ENCODE measurements at regions not wholly inside any gene's neighbourhood (a gene's known extent, or its start where the extent isn't known, plus 50 kb on each side); places are given as distances from the start of the nearest gene placed in this dataset.

DNA sequence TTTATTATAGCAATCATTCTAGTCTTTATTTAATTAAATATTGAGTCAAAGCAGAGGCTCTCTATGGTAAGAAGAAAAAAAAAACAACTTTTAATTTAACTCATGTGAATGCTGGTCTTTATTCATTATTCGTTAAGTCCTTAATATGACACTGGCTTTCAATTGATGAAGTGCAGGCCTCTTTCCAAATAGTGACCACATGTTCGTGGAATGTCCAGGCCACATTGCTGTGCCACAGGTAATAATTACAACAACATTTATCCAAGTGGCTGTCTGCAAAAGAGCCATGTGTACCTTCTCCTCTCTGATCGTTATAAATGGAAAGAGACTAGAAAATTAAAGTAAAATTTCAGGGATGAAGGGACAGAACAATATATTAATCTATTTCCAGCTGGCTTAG lies 220.1 kb upstream of the PABPC4L start:
- no peak for DNase-seq (ENCODE audit: low read depth in 3 of 3, low spot score in 2 of 3)

DNA sequence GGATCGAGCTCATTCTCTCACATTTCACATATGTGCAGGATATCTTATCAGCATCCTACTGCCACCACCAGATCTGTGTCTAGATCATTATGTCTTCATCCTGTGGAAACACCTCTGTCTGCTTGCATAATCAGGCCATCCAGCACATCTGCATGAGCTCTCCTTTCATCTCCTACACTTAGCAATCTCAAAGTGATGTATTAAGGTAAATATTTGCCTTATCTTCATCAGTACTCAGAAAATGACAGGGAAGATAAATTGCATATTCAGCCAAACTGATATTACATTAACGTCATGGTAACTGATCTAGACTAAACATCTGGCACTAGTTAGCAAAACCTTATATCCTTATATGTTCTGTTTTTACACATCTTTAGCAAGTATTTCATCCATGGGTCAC lies 207.3 kb upstream of the PABPC4L start:
- DNase-seq (ENCODE audit: low read depth in 3 of 3, low spot score in 2 of 3) = no peak

GRCh38 chr4:134401798-134402197 lies 200.2 kb upstream of the PABPC4L start:
- no peak for DNase-seq (ENCODE audit: low read depth in 3 of 3, low spot score in 2 of 3)

GRCh38 chr4:134393592-134393991 lies 192.0 kb upstream of the PABPC4L start:
- no peak for DNase-seq (ENCODE audit: low read depth in 3 of 3, low spot score in 2 of 3)

DNA sequence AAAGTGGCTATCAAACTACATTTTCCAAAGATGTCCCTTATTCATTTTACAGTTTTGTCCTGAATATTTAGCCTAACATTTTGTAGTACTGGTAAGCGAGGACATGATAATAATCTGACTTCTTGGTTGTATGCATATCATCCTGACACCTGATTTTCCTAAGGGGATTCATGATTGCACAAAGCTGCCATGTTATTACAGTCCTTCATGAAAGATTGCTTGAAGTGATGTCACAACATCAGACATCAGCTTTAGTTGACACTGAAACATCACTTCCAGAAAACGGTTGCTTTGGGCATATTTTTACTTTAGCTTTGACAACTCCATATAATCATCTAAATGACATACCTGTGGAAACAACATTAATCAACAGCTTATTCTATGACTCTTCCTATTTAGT lies 188.7 kb upstream of the PABPC4L start:
- DNase-seq (ENCODE audit: low read depth in 3 of 3, low spot score in 2 of 3) = no peak

- no peak for DNase-seq (ENCODE audit: low read depth in 3 of 3, low spot score in 2 of 3)
Measured at GRCh38 chr4:134388351-134388750, 186.8 kb upstream of the PABPC4L start.

GRCh38 chr4:134382478-134383227 lies 181.1 kb upstream of the PABPC4L start:
- no peak for DNase-seq (ENCODE audit: low read depth in 3 of 3, low spot score in 2 of 3)

DNA sequence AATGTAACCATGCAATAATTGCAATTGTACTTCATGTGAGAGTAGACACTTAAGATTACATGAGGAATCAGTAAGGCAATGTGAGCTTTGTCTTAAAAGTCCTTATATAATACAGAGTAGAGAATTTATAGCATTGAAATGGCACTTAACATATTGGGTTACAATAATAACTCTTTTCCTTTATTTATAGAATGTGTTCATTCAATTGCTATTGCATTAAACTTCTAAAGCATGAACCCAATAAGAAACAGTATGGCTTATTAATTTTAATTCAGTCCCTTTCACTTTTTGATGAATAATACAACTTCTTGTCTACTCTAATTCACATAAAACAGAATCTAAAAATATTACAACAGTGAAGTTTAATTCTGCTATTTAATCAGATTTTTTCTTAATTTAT lies 174.2 kb upstream of the PABPC4L start:
- no peak for DNase-seq (ENCODE audit: low read depth in 3 of 3, low spot score in 2 of 3)

DNA sequence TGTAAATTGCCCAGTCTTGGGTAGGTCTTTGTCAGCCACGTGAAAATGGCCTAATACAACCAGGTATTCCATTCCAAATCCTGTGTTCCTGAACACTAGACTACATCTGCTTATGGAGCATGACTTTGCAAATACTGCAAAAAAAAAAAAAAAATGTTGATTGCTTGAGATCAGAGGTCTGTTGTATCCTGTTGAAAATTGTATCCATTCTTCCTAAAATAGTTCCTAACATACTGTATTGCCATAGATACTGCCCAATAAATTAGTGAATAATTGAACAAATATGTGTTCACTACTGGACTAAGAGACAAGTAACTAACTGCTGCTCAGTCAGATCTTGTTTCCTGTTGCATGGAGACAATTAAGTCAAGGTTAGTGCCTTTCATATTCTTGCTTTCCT lies 164.3 kb upstream of the PABPC4L start:
- DNase-seq (ENCODE audit: low read depth in 3 of 3, low spot score in 2 of 3) = no peak

DNA sequence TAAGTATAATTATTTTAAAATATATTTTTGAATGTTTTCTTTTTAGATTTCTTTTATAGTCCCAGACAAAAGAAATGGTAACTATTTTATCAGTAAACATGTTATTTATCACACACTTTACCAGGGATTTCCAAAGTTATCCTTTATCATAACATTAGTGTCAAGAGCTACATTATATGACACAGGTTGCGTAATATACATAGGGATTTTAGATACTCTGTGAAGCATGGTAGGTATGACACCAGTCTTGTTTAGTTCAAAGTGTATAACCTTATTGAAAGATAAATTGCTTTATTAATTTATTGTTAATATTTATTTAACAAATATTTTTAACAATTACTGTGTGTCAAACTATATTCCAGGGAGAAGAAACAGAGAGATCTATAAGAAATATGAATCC lies 163.3 kb upstream of the PABPC4L start:
- DNase-seq (ENCODE audit: low read depth in 3 of 3, low spot score in 2 of 3) = no peak

GRCh38 chr4:134345244-134345643 lies 143.7 kb upstream of the PABPC4L start:
- no peak for DNase-seq (ENCODE audit: low read depth in 3 of 3, low spot score in 2 of 3)

- DNase-seq (ENCODE audit: low read depth in 3 of 3, low spot score in 2 of 3) = no peak
Measured at GRCh38 chr4:134343656-134344055, 142.1 kb upstream of the PABPC4L start.

DNA sequence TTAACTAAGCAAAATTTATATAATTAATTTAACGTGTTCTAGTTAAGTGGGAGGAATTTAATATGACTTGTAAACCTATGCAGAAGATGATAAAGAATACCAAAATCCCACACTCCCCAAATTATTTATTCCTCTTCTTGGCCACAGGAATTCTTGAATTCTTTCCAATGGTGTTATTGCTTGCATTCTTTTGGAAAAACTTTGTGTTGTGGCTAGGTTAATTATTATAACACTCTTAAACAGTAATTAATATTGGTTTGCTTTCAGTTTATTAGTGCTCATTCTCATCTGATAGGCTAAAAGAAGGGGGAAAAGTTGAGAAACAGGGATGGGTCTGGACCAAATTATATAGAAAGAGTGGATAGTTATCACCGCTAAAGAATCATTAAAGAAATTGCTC lies 141.5 kb upstream of the PABPC4L start:
- DNase-seq (ENCODE audit: low read depth in 3 of 3, low spot score in 2 of 3) = no peak

DNA sequence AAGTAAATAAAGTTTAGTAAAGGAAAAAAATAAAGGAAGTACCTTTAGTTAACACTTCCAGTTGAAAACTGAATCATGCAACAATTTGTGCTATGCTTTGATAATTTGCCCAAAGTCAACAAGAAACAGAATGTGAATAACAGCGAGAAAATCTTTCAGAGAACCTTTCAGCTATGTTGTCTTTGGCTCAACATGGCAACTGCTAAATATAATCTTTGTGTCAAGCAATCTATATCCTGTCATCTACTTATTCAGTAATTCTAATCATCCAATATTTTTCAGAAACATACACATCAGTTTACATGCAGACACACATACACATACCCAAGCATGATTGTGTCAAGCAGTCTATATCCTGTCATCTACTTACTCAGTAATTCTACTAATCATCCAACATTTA lies 136.0 kb upstream of the PABPC4L start:
- no peak for DNase-seq (ENCODE audit: low read depth in 3 of 3, low spot score in 2 of 3)

DNA sequence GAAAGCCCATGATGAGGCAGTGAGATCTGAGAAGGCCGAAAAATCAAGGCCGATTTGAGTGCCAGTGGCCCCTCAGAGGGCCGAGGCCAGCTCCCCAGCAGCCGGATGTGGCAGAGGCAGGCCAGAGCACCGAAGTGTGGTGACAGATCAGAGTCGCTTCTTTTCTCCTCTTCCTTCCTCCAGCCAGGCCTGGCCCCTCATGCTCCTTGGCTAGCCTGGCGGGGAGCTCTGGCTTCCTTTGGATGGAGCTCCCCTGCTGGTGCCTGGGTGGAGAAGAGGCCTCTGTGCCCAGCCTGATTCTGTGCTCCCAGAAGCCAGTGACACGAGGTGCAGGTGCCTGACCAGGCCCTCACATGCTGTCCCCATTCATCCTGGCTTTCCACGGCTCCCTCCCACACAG lies 127.2 kb upstream of the PABPC4L start:
- no peak for DNase-seq (ENCODE audit: low read depth in 3 of 3, low spot score in 2 of 3)

DNA sequence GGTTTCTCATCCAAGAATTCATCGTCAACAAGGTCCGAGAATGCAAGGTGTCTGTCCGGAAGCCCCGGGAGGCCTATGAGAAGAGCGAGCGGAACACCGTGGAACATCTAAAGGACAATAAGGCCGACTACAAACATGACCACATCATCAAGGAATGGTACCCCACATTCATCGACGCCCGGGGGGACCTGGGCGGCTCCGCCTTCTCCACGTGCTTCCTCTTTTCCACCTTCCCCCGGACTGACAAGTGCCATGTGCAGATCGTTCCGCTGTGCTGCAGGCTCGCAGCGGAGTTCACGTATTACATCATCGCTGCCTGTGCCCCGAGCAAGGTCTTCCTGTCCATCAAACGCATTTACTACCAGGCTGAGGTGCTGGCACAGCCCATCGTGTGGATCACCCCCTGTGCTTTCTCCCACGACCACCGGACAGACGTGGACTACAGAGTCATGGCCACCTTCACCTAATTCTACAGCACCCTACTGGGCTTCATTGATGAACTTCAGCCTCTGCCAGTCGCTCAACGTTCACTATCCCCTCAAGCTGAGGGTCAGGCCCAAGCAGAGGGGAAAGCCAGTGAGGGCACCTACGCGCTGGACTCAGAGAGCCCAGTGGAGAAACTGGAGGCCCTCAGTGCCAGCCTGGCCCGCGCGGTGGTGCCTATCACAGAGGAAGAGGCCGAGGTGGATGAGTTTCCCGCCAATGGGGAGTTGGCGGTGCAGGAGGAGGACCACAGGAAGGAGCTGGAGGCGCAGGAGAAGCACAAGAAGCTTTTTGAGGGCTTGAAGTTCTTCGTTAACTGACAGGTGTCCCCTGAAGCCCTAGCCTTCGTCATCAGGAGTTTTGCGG lies 125.9 kb upstream of the PABPC4L start:
- DNase-seq (ENCODE audit: low read depth in 3 of 3, low spot score in 2 of 3) = no peak

DNA sequence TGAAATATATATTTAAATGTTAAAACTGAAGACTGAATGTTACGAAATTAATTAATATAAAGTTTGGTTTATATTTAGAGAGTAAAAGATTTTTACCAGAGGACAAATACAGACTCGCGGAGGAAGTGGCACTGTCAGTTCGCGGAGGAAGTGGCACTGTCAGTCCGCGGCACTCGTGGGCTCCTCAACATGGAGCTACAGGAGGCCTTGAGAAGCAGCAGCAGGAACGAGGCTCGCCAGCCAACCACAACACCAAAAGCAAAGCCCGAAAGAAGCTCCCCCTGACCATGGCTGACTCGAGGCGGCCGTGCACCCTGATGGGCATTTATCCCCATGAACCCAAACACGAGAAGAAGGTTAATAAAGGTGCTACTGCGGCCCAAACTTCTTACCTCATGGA lies 125.3 kb upstream of the PABPC4L start:
- no peak for DNase-seq (ENCODE audit: low read depth in 3 of 3, low spot score in 2 of 3)

DNA sequence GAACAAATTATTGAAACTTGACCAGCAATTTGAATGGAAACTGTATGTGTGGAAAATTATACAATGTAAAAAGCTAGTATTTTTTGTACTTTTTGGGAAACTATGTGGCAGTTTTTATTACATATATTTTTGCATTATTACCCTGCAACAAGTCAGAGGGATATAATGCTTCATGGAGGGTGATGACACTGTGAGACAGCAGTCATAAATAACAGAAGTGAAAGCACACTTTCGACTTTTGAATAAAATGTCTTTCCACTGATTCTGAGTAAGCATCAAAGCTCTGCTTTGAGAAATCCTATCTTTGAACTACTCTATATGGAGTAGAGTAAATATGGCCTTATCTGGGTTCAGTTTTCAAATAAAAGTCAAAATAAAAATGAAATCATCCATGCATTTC lies 122.6 kb upstream of the PABPC4L start:
- DNase-seq (ENCODE audit: low read depth in 3 of 3, low spot score in 2 of 3) = no peak

DNA sequence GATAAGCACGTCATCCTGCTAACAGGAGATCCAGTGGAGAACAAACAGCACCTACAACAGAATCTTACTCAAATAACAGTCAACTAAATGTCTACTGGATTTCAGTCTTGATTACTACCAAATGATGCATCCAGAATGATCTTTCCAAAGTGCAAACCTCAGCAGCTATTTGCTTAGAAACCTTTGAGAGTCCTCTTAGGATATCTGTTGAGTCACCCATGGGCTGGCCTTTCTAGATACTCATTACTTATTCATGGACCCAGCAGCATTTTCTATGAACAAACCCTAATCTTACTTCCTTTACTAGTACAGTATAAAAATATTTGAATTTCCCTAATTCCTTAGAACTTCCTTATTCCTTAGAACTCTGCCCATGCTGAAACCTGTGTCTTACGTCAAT lies 118.5 kb upstream of the PABPC4L start:
- DNase-seq (ENCODE audit: low read depth in 3 of 3, low spot score in 2 of 3) = no peak

- no peak for DNase-seq (ENCODE audit: low read depth in 3 of 3, low spot score in 2 of 3)
Measured at GRCh38 chr4:134313591-134313990, 112.0 kb upstream of the PABPC4L start.

DNA sequence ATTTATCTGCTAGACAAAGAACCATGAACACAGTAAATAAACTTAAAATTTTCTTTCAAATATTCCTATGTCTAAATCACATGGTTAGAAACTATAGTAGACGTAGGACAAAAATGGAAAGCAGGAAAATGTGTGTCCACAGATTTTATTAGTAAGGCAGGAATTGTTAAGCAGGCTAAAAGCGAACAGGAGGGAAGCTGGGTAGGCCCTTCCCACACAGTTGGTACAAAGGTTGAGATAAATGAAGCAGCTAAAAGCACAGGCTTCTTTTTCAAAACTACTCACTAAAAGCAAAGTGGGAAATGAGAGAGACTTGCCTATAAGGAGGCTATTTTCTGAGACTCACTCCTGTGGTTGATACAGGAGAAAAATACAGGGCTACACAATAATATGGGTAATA lies 108.1 kb upstream of the PABPC4L start:
- no peak for DNase-seq (ENCODE audit: low read depth in 3 of 3, low spot score in 2 of 3)

GRCh38 chr4:134308910-134309309 lies 107.3 kb upstream of the PABPC4L start:
- no peak for DNase-seq (ENCODE audit: low read depth in 3 of 3, low spot score in 2 of 3)

Data from right renal cortex interstitium (tissue), 3 donors.